GM23338 (cell line): ENCODE measurements at regions not wholly inside any gene's neighbourhood (a gene's known extent, or its start where the extent isn't known, plus 50 kb on each side); places are given as distances from the start of the nearest gene placed in this dataset.

ENCODE experiments used
- ATAC-seq: fragments of 200-7000 bp; cut with Tn5 transposase; 3 replicates; pipeline ENCODE4 v1.9.1; 2020
- DNase-seq: peaks from one replicate; pipeline ENCODE4 v3.0.0-alpha.2; 2015; ENCODE audit warnings: low spot score
- H2AFZ ChIP-seq: fragments of 200-600 bp; sonication (generic); 2 replicates; pipeline ENCODE4 v1.8.0; 2016; ENCODE audit warnings: antibody characterized with exemption, mild to moderate bottlenecking, moderate library complexity
- H3F3A ChIP-seq: fragments of 200-600 bp; sonication (generic); replicated peaks from 2 replicates; pipeline ENCODE4 v1.8.0; 2017; ENCODE audit warnings: antibody characterized with exemption, mixed run types, low read depth
- H3K27ac ChIP-seq: fragments of 200-600 bp; sonication (generic); 2 replicates; pipeline ENCODE4 v1.6.1; 2016; ENCODE audit warnings: low read depth
- H3K27me3 ChIP-seq: fragments of 200-600 bp; sonication (generic); 2 replicates; pipeline ENCODE4 v1.8.0; 2016; ENCODE audit warnings: mild to moderate bottlenecking, mixed run types, moderate library complexity; ENCODE audit not compliant: insufficient read depth
- H3K36me3 ChIP-seq: fragments of 200-600 bp; sonication (generic); 2 replicates; pipeline ENCODE4 v1.8.0; 2016; ENCODE audit warnings: mild to moderate bottlenecking; ENCODE audit not compliant: insufficient read depth
- H3K4me1 ChIP-seq: fragments of 200-600 bp; sonication (generic); 2 replicates; pipeline ENCODE4 v1.8.0; 2016; ENCODE audit warnings: mild to moderate bottlenecking, moderate library complexity; ENCODE audit not compliant: insufficient read depth
- H3K4me2 ChIP-seq: fragments of 200-600 bp; sonication (generic); 2 replicates; pipeline ENCODE4 v1.7.1; 2017; ENCODE audit warnings: mixed run types
- H3K4me3 ChIP-seq: fragments of 200-600 bp; sonication (generic); 2 replicates; pipeline ENCODE4 v1.6.1; 2016; ENCODE audit warnings: mixed run types
- H3K79me2 ChIP-seq: fragments of 200-600 bp; sonication (generic); replicated peaks from 2 replicates; pipeline ENCODE4 v1.8.0; 2017; ENCODE audit warnings: mild to moderate bottlenecking; ENCODE audit not compliant: insufficient read depth
- H3K9me2 ChIP-seq: fragments of 200-600 bp; sonication (generic); 2 replicates; pipeline ENCODE4 v1.8.0; 2017; ENCODE audit not compliant: insufficient read depth
- H4K20me1 ChIP-seq: fragments of 200-600 bp; sonication (generic); replicated peaks from 2 replicates; pipeline ENCODE4 v1.8.0; 2017; ENCODE audit warnings: mild to moderate bottlenecking; ENCODE audit not compliant: insufficient read depth
- H3K27ac Mint-ChIP-seq: 2 replicates; pipeline ENCODE4 v1.8.0; 2020; ENCODE audit warnings: inconsistent platforms, mild to moderate bottlenecking, moderate library complexity, mixed read lengths
- H3K27me3 Mint-ChIP-seq: 3 replicates; pipeline ENCODE4 v1.8.0; 2022; ENCODE audit warnings: low read depth, mild to moderate bottlenecking, moderate library complexity, mixed read lengths, inconsistent platforms; ENCODE audit not compliant: insufficient read depth, poor library complexity
- H3K36me3 Mint-ChIP-seq: 3 replicates; pipeline ENCODE4 v1.8.0; 2021; ENCODE audit warnings: low read depth, mild to moderate bottlenecking, inconsistent platforms, moderate library complexity, mixed read lengths
- H3K4me1 Mint-ChIP-seq: 3 replicates; pipeline ENCODE4 v1.8.0; 2020; ENCODE audit warnings: mild to moderate bottlenecking, inconsistent platforms, mixed read lengths
- H3K4me3 Mint-ChIP-seq: 3 replicates; pipeline ENCODE4 v1.8.0; 2021; ENCODE audit warnings: moderate library complexity, mild to moderate bottlenecking, inconsistent platforms, mixed read lengths
- H3K9me3 Mint-ChIP-seq: 3 replicates; pipeline ENCODE4 v1.8.0; 2020; ENCODE audit warnings: moderate library complexity, mild to moderate bottlenecking, inconsistent platforms, mixed read lengths
- CREB1 ChIP-seq: fragments of 250-450 bp; sonication (Bioruptor Pico); IDR thresholded peaks from 2 replicates; pipeline ENCODE4 v1.5.0; 2020; ENCODE audit warnings: low read depth, mild to moderate bottlenecking, moderate library complexity
- ETS1 ChIP-seq: IDR thresholded peaks from 2 replicates; pipeline ENCODE4 v1.6.1; 2016; ENCODE audit warnings: antibody characterized with exemption
- EZH2phosphoT487 ChIP-seq: fragments of 200-600 bp; sonication (generic); IDR thresholded peaks from one replicate; pipeline ENCODE4 v1.8.1; 2018; ENCODE audit warnings: antibody characterized with exemption; ENCODE audit not compliant: unreplicated experiment
- JUNB ChIP-seq: IDR thresholded peaks from one replicate; pipeline ENCODE4 v1.6.1; 2016; ENCODE audit warnings: antibody characterized with exemption; ENCODE audit not compliant: unreplicated experiment
- POLR2AphosphoS5 ChIP-seq: IDR thresholded peaks from 2 replicates; pipeline ENCODE4 v1.6.1; 2016; ENCODE audit warnings: antibody characterized with exemption, low read depth
- REST ChIP-seq: IDR thresholded peaks from one replicate; pipeline ENCODE4 v1.6.1; 2018; ENCODE audit warnings: antibody characterized with exemption; ENCODE audit not compliant: unreplicated experiment
- STAT1 ChIP-seq: IDR thresholded peaks from one replicate; pipeline ENCODE4 v1.6.1; 2016; ENCODE audit warnings: antibody characterized with exemption; ENCODE audit not compliant: unreplicated experiment
- ZNF114 ChIP-seq: fragments of 250-450 bp; sonication (Bioruptor Pico); IDR thresholded peaks from 2 replicates; pipeline ENCODE4 v1.5.0; 2020; ENCODE audit warnings: mild to moderate bottlenecking, moderate library complexity
- ZNF331 ChIP-seq: fragments of 250-450 bp; sonication (Bioruptor Pico); IDR thresholded peaks from 2 replicates; pipeline ENCODE4 v1.5.0; 2020; ENCODE audit warnings: low read depth, mild to moderate bottlenecking, moderate library complexity
- ZNF462 ChIP-seq: fragments of 250-450 bp; sonication (Bioruptor Pico); IDR thresholded peaks from 2 replicates; pipeline ENCODE4 v1.5.0; 2020; ENCODE audit warnings: mild to moderate bottlenecking, moderate library complexity

GRCh38 chr9:30997291-30997690 lies 1387.2 kb upstream of the ACO1 start:
- no peaks in the 10 kb centered on the region for H3K4me1 ChIP-seq
- Mint-ChIP-seq H3K9me3 (peaks cover 26% of the 10 kb centered on the region), H3K27me3 (peaks cover 2% of the 10 kb centered on the region), H3K27ac (no peak overlapping the region), H3K4me1 (no peaks in the 10 kb centered on the region), H3K36me3 (peaks cover 10% of the 10 kb centered on the region; the same call in 2 of the 3 replicates), H3K4me3 (no peak overlapping the region)
- H3F3A ChIP-seq: no peaks in the 10 kb centered on the region
- no peak for TF ChIP-seq EZH2phosphoT487
- no peak for TF ChIP-seq JUNB
- no peak for TF ChIP-seq ETS1
- no peak for TF ChIP-seq CREB1 (CRISPR knock-in tag)
- no peak for ATAC-seq
- H3K4me3 ChIP-seq: no peak overlapping the region
- no peaks in the 10 kb centered on the region for H3K79me2 ChIP-seq
- DNase-seq: no peak
- no peaks in the 10 kb centered on the region for H3K27me3 ChIP-seq
- H3K9me2 ChIP-seq: no peaks in the 10 kb centered on the region; the same call in 1 of the 2 replicates
- H3K4me2 ChIP-seq: no peak overlapping the region
- H3K27ac ChIP-seq: no peak overlapping the region
- no peaks in the 10 kb centered on the region; the same call in 1 of the 2 replicates for H3K36me3 ChIP-seq
- H4K20me1 ChIP-seq: no peaks in the 10 kb centered on the region
- H2AFZ ChIP-seq: no peak overlapping the region

GRCh38 chr9:31005086-31005665 lies 1379.3 kb upstream of the ACO1 start:
- Histone ChIP-seq H4K20me1 (no peaks in the 10 kb centered on the region), H3K36me3 (no peaks in the 10 kb centered on the region; the same call in 1 of the 2 replicates), H3K9me2 (peaks cover 4% of the 10 kb centered on the region; the same call in 1 of the 2 replicates), H3F3A (no peaks in the 10 kb centered on the region), H3K27ac (no peak overlapping the region), H3K4me2 (no peak overlapping the region), H3K4me1 (no peaks in the 10 kb centered on the region), H3K79me2 (no peaks in the 10 kb centered on the region), H3K4me3 (no peak overlapping the region), H3K27me3 (no peaks in the 10 kb centered on the region), H2AFZ (no peak overlapping the region)
- ATAC-seq: no peak
- Mint-ChIP-seq H3K27me3 (no peaks in the 10 kb centered on the region), H3K36me3 (peaks cover 25% of the 10 kb centered on the region; the same call in 2 of the 3 replicates), H3K27ac (no peak overlapping the region), H3K4me1 (no peaks in the 10 kb centered on the region), H3K4me3 (no peak overlapping the region), H3K9me3 (peaks cover 45% of the 10 kb centered on the region)
- no peak for DNase-seq
- no peak for TF ChIP-seq REST
- TF ChIP-seq ZNF114: no peak
- no peak for TF ChIP-seq POLR2AphosphoS5
- no peak for TF ChIP-seq JUNB
- TF ChIP-seq ZNF331 (CRISPR knock-in tag): no peak
- TF ChIP-seq CREB1 (CRISPR knock-in tag): no peak
- TF ChIP-seq ZNF462 (CRISPR knock-in tag): no peak
- TF ChIP-seq STAT1: no peak
